HG02885 (cell line): ENCODE measurements at regions not wholly inside any gene's neighbourhood (a gene's known extent, or its start where the extent isn't known, plus 50 kb on each side); places are given as distances from the start of the nearest gene placed in this dataset.

Experiments
- ATAC-seq: cut with Tn5 transposase; IDR thresholded peaks from one replicate; pipeline ENCODE4 v1.9.1; 2021; ENCODE audit warnings: mild to moderate bottlenecking; ENCODE audit not compliant: unreplicated experiment, poor library complexity

GRCh38 chr15:38876621-38877020 is 312.0 kb upstream of the RASGRP1 start:
- ATAC-seq, result no peak

DNA sequence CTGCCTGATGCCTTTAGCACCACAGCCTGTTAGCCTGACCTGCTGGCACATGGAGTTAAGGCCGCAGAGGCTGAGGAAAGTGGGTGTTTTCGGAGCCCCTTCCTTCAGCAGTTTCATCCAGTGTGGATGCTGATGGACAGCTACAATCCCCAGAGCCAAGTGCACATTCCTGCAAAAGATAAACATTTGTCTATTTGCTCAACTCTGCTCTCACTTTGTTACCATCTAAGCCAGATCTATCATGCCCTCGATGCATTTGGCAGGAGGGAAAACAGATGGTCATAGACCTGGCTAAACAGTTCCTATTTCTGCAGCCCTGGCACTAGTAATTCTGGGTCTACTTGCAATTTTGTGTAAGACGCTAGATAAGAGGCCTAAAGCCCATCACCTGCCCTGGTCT is 312.9 kb upstream of the RASGRP1 start:
- ATAC-seq, result no peak

- no peak for ATAC-seq
Observed at GRCh38 chr15:38878026-38878425, 313.4 kb upstream of the RASGRP1 start.

DNA sequence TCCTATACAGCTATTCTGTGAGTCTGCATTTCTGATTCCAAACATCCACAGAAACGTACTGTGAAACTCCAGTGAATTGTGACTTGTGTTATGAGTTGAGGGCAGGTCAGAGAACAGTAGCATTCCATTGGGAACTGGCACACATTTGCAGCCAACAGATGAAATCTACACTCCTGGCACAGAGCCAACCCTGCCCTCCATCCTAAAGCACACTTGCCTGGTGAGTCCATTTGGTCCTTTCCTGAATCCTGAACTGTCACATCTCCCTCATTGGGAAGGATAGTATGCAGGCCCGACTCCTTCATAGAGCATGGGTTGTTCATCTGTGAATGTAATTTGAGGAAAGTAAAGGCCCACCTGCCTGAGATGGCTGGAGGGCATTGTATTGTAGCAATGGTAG is 314.3 kb upstream of the RASGRP1 start:
- ATAC-seq, result no peak

DNA sequence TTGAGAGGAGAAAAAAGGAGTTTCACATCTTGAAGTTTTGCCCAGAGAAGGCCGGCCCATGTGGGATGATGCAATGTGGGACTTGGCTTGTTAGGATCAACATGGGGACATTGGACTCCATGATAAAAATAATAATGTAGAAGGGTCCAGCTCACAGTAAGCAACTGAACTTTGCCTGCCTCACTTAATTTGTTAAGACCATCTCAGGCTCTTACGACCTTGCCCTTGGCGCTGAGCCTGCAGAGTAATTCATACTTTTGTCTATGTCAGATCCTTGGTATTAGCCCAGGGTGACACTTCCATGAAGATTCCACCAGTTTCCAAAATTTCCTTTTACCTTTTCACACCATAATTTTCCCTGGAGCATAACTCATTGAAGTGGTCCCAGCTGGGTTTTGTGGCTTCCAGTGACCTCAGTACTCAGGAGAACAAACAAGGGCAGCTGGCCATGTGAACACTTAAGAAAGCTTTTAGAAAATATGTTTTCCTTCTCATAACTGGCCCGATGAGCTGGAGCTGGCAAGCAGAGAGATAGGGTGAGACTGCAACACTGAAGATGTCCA is 315.4 kb upstream of the RASGRP1 start:
- no peak for ATAC-seq

DNA sequence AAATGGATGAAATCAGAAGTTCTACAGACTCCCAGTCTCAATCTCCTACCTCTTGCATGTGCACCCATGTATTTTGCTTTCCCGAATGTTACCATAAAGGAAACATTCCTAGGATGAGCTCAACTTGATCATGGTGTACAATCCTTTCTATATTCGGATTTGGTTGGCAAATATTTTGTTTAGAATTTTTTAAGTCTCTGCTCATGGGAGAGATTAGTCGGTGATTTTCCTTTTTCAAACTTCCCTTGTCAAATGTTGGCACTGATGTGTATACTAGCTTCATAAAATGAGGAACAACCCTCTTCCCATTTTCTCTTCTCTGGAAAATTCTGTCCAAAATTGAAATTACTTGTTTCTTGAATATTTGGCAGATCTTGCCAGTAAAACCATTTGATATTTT is 317.6 kb upstream of the RASGRP1 start:
- ATAC-seq, result no peak

GRCh38 chr15:38883987-38884386 is 319.4 kb upstream of the RASGRP1 start:
- no peak for ATAC-seq

GRCh38 chr15:38885001-38885400 is 320.4 kb upstream of the RASGRP1 start:
- no peak for ATAC-seq

DNA sequence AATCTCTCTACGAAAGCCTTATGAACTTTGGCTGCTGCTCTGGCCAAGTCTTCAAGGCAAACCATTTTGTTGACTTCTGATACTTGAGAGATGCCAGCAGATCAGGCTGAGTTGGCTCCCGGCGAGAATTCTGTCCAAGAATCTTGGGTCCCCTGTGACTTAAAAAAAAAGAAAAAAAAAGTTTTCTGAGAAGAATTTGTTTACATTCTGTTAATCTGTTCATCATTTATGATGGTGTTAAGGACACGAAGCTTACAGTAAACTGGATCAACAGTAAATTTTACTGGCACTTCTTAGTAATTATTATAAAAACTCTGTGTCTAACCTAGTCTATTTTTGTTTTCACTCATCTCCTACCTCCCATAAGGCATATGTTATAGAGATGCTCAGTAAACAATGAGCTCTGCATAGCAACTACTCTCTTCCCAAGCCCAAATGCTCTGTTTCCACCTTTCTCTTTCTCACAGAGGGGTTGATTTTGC is 320.9 kb upstream of the RASGRP1 start:
- ATAC-seq, result no peak

DNA sequence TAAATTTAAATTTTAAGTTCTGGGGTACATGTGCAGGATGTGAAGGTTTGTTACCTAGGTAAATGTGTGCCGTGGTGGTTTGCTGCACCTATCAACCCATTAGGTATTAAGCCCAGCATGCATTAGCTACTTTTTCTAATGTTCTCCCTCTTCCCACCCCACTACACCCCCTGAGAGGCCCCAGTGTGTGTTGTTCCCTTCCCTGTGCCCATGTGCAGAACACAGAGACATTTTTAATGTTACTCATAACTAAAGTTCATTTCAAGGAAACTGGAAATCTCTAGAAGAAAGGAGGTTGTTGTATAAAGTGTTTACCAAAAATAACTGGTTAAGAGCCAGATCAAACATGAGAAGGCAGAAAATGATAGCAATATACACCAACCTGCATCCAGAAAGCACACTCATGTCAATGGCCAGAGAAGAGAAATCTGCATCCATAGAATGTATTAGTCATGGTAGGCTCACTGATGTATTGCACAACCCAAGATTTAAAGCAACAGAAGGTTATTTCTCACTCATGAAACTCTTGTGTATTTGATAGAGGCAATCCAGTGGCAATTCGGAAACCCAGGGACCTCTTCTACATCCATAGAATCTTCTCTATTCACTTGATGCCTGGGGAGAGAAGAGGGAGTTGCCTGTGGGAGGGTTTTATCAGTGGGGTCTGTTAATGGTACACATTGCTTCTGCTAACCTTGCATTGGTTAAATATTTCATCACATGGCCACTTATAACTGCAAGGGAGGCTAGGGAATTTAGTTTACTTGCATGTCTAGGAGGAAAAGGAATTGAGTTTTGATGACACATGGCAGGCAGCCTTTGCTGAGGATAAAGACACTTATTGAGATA is 321.9 kb upstream of the RASGRP1 start:
- no peak for ATAC-seq

GRCh38 chr15:38888701-38889221 is 324.1 kb upstream of the RASGRP1 start:
- no peak for ATAC-seq

GRCh38 chr15:38890194-38890593 is 325.6 kb upstream of the RASGRP1 start:
- ATAC-seq, result no peak

- no peak for ATAC-seq
Observed at GRCh38 chr15:38893925-38894242, 329.3 kb upstream of the RASGRP1 start.

- no peak for ATAC-seq
Observed at GRCh38 chr15:38894243-38894948, 329.8 kb upstream of the RASGRP1 start.

DNA sequence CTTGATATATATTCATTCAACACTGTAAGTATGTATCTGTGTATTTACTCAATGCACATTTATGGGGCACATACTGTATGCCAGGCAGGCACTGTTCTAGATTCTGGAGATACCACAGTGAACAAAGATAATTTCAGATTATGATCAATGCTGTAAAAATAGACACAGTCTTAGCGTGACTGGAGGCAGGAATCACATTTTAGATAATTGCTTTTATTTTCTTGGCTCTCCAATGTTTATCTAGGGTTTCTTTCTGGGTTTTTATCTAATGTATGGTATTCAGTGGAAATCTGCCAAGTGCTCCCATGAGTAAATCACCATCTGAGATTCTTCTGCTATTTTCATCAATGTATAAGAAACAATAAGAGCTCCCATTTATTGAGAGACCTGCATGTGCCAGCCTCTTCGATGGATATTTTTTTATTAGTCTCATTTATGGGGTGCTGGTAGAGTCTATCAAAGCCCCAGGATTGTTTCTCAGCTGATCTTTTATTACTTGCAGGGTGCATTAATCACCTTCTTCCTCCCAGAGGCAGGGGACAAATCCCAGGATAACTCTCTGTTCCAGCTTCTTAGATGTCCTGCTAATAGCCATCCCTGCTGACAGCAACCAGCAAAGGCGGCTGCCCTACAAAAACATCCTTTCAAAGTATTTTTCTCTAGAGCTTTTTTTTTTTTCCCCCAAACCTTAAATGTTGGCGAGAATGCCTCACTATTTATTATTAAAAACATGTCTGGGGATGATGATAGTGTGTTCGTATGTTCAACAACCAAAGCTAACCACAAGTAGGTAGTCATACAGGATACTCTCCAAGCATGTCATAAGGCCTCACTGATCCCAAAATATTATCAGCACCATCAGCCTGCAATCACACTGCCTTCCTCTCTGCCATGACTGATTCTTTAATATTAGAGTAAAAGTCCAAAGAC is 331.0 kb upstream of the RASGRP1 start:
- ATAC-seq, result no peak

DNA sequence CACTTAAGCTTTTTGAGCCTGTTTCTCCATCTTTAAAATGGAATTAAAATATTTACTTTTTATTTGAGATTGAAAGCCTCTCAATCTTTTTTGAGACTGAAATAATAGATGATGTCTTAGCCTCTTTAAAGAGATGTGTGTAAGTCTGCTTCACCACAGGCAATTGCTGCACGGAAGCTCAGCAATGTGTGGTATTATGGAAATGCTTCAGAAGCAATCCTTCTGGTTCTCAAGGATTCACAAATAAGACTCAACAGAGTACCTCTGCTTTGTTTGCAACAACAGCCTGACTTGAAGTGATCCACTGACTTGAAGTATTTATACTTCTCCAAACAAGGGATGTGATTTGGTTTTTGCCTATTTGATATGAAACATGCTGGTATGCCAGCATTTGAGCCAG is 332.0 kb upstream of the RASGRP1 start:
- ATAC-seq, result no peak

DNA sequence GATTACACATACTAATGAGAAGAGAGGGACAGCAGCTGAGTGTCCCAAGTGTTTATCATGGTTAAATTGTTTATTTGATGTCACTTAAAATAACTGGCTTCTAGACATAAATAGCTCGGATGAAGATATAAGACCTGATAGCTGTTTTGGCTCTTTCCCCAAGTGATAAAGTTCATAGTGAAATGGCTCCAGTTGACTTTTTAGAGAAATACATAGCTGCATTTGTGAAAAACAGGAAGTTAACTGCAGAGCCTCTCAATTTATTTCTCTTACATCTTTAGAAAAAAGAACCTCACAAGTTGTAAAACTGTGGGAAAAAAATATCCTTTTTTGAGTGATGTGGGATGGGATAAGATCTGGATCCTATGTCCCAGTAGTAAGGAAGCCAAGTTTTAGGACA is 332.9 kb upstream of the RASGRP1 start:
- ATAC-seq, result no peak

- no peak for ATAC-seq
Observed at GRCh38 chr15:38898236-38898635, 333.6 kb upstream of the RASGRP1 start.

DNA sequence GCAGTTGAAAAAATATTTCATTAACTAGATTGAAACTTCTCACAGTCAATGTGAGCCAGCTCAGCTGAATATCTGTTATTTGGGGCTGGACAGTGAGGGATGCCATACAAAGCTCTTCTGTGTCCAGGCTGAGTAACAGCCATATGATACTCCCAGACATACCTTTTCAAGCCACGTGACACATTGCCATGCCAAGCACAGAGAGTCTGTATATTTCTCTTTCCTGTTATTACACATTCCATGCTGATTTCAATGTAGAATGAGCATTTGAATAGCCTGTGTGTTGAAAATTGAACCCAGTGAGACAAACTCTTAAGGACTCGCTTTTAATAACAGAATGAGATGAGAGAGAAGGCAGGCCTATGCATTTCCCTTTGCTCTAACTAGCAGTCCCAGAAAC is 334.7 kb upstream of the RASGRP1 start:
- no peak for ATAC-seq

DNA sequence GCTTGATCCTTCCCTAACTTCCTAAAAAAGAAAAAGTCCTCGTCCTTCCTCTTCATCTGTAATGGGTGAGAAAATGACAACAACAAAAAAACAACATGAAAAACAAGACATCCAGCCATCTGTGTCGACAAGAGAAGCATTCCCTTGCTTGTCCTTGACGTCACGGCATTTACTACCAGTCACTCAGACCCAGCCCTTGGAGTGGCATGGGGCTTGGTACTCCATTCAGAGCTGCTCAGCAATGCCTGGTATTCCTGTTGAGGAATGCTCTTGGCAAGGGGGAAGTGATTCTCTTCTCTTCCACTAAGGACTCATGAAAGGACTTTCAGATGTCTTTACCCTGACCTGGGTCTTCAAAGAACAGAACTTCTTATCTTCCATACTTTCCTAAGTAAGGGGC is 339.7 kb upstream of the RASGRP1 start:
- no peak for ATAC-seq
